GM21723 (cell line): ENCODE measurements at regions not wholly inside any gene's neighbourhood (a gene's known extent, or its start where the extent isn't known, plus 50 kb on each side); places are given as distances from the start of the nearest gene placed in this dataset.

Experiments
- ATAC-seq: cut with Tn5 transposase; IDR thresholded peaks from one replicate; pipeline ENCODE4 v1.9.1; 2021; ENCODE audit warnings: mild to moderate bottlenecking, moderate library complexity; ENCODE audit not compliant: unreplicated experiment

- ATAC-seq, result no peak
These were observed 59.6 kb upstream of the AFDN start for GRCh38 chr6:167766986-167767714.

GRCh38 chr6:167767715-167768107 lies 59.0 kb upstream of the AFDN start:
- no peak for ATAC-seq

- no peak for ATAC-seq
These were observed 58.1 kb upstream of the AFDN start for GRCh38 chr6:167768471-167769215.

- no peak for ATAC-seq
These were observed 57.1 kb upstream of the AFDN start for GRCh38 chr6:167769408-167770190.

GRCh38 chr6:167770291-167770955 lies 56.3 kb upstream of the AFDN start:
- ATAC-seq, result no peak

- no peak for ATAC-seq
These were observed 51.8 kb upstream of the AFDN start for GRCh38 chr6:167774881-167775280.

GRCh38 chr6:167776906-167777627 lies 49.6 kb upstream of the AFDN start:
- ATAC-seq, result no peak
